Tibial nerve (tissue), 4 donors: ENCODE measurements at regions not wholly inside any gene's neighbourhood (a gene's known extent, or its start where the extent isn't known, plus 50 kb on each side); places are given as distances from the start of the nearest gene placed in this dataset.

Source experiments
- CTCF ChIP-seq, 5 experiments: fragments of 200-600 bp in 3 of 5; fragments of 450-650 bp in 2 of 5; sonication (generic) in 3 of 5; IDR thresholded peaks; one replicate each; pipeline ENCODE4 v1.5.1; 2016 to 2019; ENCODE audit warnings: antibody characterized with exemption in 5 of 5, mild to moderate bottlenecking in 3 of 5, moderate library complexity in 2 of 5
- EP300 ChIP-seq, 2 donors: sonication (generic); formaldehyde crosslinking; IDR thresholded peaks; one replicate each; pipeline ENCODE4 v1.6.1; 2017; ENCODE audit warnings: antibody characterized with exemption in 2 of 2, mild to moderate bottlenecking in 1 of 2
- POLR2A ChIP-seq, 2 donors: fragments of 450-650 bp; IDR thresholded peaks; one replicate each; pipeline ENCODE4 v1.6.1; 2017; ENCODE audit warnings: antibody characterized with exemption in 2 of 2, mild to moderate bottlenecking in 2 of 2, moderate library complexity in 2 of 2

- TF ChIP-seq CTCF (IDR thresholded peaks at IDR 0.05) (no peak), EP300 (IDR thresholded peaks at IDR 0.05) (no peak), POLR2A (IDR thresholded peaks at IDR 0.05) (no peak)
These were observed 99.1 kb upstream of the MAP1LC3B2 start for GRCh38 chr12:116459916-116460663.
